Sigmoid colon (tissue), 6 donors: ENCODE measurements at regions not wholly inside any gene's neighbourhood (a gene's known extent, or its start where the extent isn't known, plus 50 kb on each side); places are given as distances from the start of the nearest gene placed in this dataset.
"Not testable (repeated sequence)": the region's sequence is repeated elsewhere in the genome, so short reads cannot be mapped to it uniquely, and the experiment has no call there.

Experiments used
- DNase-seq: peaks from one replicate; pipeline ENCODE4 v3.0.0-alpha.2; 2019
- H3K27ac ChIP-seq, 4 donors: fragments of 200-600 bp; sonication (generic); one replicate each; pipeline ENCODE4 v1.5.1; 2016 to 2019; ENCODE audit warnings: mild to moderate bottlenecking in 1 of 4
- H3K27me3 ChIP-seq, 3 donors: fragments of 200-600 bp; sonication (generic); one replicate each; pipeline ENCODE4 v1.5.1; 2019; ENCODE audit warnings: mild to moderate bottlenecking in 1 of 3
- H3K36me3 ChIP-seq, 4 donors: fragments of 200-600 bp; sonication (generic); one replicate each; pipeline ENCODE4 v1.5.1; 2016 to 2019
- H3K4me1 ChIP-seq, 4 donors: fragments of 200-600 bp; sonication (generic); one replicate each; pipeline ENCODE4 v1.5.1; 2017 to 2019
- H3K4me3 ChIP-seq, 4 donors: fragments of 200-600 bp; sonication (generic); one replicate each; pipeline ENCODE4 v1.5.1; 2017 to 2019; ENCODE audit warnings: mild to moderate bottlenecking in 2 of 4, moderate library complexity in 1 of 4
- H3K9me3 ChIP-seq, 4 donors: fragments of 200-600 bp in 3 of 4; sonication (generic) in 3 of 4; one replicate each; pipeline versions ENCODE4 v1.5.1 to v1.6.1; 2013 to 2019
- EP300 ChIP-seq, 4 donors: sonication (generic); formaldehyde crosslinking; IDR thresholded peaks; one replicate each; pipeline ENCODE4 v1.6.1; 2017; ENCODE audit warnings: antibody characterized with exemption in 4 of 4
- POLR2A ChIP-seq, 2 donors: fragments of 450-650 bp; IDR thresholded peaks; one replicate each; pipeline ENCODE4 v1.6.1; 2016; ENCODE audit warnings: antibody characterized with exemption in 2 of 2, mild to moderate bottlenecking in 2 of 2, moderate library complexity in 2 of 2
- POLR2AphosphoS5 ChIP-seq, 4 donors: sonication (generic); formaldehyde crosslinking; IDR thresholded peaks; one replicate each; pipeline ENCODE4 v1.6.1; 2017; ENCODE audit warnings: antibody characterized with exemption in 4 of 4
- WGBS, 2 donors: extraction: QIAGEN DNeasy Blood & Tissue Kit; methylation state at CpG; one replicate each; pipeline ENCODE4 v1.1.7; 2013; 5-methylcytosine and 5-hydroxymethylcytosine counted together
- intact Hi-C: fragments of 100-400 bp; cut with DNase I; formaldehyde crosslinking; loops from one replicate; pipeline ENCODE4 v1.15.1; 2023
- TF ChIP-seq, protein P1 (sequence below), 4 experiments: fragments of 450-650 bp in 3 of 4; fragments of 200-600 bp in 1 of 4; IDR thresholded peaks; one replicate each; pipeline ENCODE4 v1.5.1; 2016 to 2019; ENCODE audit warnings: antibody characterized with exemption in 4 of 4, mild to moderate bottlenecking in 3 of 4, moderate library complexity in 2 of 4
- donor health status: healthy with polysubstance abuse.
- donor health status: healthy.

DNA sequence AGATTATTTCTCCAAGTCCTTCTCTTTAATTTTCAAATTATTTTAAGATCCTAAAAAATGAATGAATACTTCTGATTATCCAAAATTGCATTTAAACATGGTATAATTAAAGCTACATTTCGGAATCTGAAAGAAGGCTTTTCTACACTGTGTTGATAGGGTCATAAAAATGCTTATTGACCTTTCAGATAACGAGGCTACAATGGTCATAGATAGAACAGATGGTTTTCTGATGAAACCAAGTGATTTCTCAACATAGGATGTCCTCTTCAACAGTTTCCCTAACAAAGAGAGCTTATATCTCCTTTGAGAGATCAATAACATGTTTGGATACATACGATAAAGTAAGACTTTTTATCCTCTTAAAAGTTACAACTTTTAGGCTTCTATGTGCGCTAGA is 201.1 kb downstream of the PTH2R start:
- Histone ChIP-seq H3K4me1 (no peaks in the 10 kb centered on the region), H3K27me3 (no peaks in the 10 kb centered on the region), H3K36me3 (no peaks in the 10 kb centered on the region), H3K4me3 (no peak overlapping the region), H3K27ac (no peak overlapping the region), H3K9me3 (no peaks in the 10 kb centered on the region)
- TF ChIP-seq POLR2A (IDR thresholded peaks at IDR 0.05) (no peak), EP300 (IDR thresholded peaks at IDR 0.05) (no peak), POLR2AphosphoS5 (IDR thresholded peaks at IDR 0.05) (no peak)
- TF ChIP-seq, protein P1, sequence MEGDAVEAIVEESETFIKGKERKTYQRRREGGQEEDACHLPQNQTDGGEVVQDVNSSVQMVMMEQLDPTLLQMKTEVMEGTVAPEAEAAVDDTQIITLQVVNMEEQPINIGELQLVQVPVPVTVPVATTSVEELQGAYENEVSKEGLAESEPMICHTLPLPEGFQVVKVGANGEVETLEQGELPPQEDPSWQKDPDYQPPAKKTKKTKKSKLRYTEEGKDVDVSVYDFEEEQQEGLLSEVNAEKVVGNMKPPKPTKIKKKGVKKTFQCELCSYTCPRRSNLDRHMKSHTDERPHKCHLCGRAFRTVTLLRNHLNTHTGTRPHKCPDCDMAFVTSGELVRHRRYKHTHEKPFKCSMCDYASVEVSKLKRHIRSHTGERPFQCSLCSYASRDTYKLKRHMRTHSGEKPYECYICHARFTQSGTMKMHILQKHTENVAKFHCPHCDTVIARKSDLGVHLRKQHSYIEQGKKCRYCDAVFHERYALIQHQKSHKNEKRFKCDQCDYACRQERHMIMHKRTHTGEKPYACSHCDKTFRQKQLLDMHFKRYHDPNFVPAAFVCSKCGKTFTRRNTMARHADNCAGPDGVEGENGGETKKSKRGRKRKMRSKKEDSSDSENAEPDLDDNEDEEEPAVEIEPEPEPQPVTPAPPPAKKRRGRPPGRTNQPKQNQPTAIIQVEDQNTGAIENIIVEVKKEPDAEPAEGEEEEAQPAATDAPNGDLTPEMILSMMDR (IDR thresholded peaks at IDR 0.05): no peak
- 54 to 76% methylated on average over 4 of the region's 4 CpGs for WGBS, 2 donors
- intact Hi-C loops: no loop called here
- DNase-seq: no peak

DNA sequence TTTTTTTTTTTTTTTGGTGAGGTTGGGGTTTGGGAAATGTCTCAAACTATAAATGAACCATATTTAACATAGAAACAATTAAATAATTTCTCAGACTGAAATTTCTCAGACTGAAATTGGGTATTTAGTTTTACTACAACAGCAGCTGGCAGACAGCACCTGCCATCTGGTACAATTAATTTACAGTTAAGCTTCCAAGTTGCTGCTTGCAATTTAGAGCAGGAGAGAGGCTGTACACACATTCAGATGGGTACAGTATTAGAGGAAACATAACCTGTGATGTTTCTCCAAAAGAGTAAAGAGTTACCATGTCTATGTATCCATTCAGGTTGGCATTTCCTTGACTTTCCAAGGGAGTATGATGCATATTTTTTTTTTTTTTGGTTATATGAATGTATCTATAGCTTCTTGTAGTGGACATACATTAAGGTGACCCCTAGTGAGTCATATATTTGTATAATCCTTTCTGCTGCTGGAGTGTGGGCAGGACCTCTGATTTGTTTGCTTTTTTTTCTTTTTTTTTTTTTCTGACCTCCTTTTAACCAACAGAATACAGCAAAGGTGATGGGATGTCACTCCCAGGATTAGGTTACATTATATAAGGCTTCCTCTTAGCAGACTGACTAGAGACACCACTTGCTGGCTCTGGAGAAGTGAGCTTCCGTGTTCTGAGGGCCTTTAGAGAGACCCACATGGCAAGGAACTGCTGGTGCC is 201.7 kb downstream of the PTH2R start:
- no peaks in the 10 kb centered on the region for H3K9me3 ChIP-seq
- no peaks in the 10 kb centered on the region for H3K36me3 ChIP-seq
- H3K27me3 ChIP-seq: no peaks in the 10 kb centered on the region
- H3K4me3 ChIP-seq: no peak overlapping the region
- intact Hi-C loops: no loop called here
- 69 to 84% methylated on average over 1 of the region's 1 CpG for WGBS, 2 donors
- no peaks in the 10 kb centered on the region for H3K4me1 ChIP-seq
- TF ChIP-seq POLR2A (IDR thresholded peaks at IDR 0.05) (no peak), EP300 (IDR thresholded peaks at IDR 0.05) (no peak), POLR2AphosphoS5 (IDR thresholded peaks at IDR 0.05) (no peak)
- TF ChIP-seq, protein P1 (IDR thresholded peaks at IDR 0.05): no peak
- no peak for DNase-seq
- no peak overlapping the region for H3K27ac ChIP-seq

DNA sequence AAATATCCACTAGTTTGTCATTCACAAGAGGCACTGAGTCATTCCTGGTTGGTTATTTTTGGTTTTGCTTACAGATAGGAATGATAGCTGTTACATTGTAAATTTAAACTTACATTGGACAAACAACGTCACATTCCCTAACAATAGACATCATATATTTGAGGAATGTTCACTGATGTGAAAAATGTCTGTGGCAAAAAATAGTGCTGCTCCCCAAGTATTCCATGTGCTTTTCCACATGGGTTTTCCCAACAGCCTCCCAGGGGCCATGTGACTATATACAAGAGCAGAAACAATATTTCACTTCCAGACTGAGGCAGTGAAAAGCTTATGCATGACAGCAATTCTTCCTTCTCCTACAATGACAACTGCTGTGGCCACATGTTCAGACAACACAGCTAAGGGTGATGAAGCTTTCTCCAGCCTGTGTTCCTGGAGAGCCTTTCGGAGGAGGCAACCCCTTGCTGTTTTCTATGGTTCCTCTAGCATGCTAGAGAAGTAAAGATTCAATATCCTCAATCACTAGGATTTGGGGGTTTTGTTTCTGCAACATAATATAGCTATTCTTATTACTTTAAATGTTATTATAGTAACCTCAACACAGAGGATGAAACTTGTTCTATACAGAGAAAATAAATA is 202.7 kb downstream of the PTH2R start:
- no peaks in the 10 kb centered on the region for H3K9me3 ChIP-seq
- TF ChIP-seq, protein P1 (IDR thresholded peaks at IDR 0.05): no peak
- TF ChIP-seq POLR2A (IDR thresholded peaks at IDR 0.05) (no peak), POLR2AphosphoS5 (IDR thresholded peaks at IDR 0.05) (no peak), EP300 (IDR thresholded peaks at IDR 0.05) (no peak)
- DNase-seq: no peak
- no peaks in the 10 kb centered on the region for H3K4me1 ChIP-seq
- 83 to 85% methylated on average over 2 of the region's 2 CpGs for WGBS, 2 donors
- H3K36me3 ChIP-seq: no peaks in the 10 kb centered on the region
- intact Hi-C loops: no loop called here
- no peaks in the 10 kb centered on the region for H3K27me3 ChIP-seq
- H3K27ac ChIP-seq: no peak overlapping the region
- no peak overlapping the region for H3K4me3 ChIP-seq

DNA sequence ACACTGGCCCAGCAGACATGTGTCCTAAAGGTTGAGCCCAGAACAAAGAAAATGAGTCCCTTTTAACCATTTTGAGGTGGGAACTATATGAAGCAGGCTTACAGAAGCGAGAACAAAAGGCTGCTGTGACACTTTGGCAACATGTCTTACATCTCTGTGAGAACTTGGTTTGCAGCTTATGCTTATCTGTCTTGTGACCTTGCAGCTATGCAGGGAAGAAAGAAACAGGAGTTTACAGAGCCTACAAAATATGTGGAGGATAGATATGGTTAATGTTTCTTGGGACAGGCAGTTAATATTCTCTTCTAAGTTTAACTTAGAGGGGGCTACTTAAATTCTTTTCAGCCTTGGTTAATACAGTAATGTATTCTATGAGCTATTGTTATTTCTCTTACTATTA is 209.1 kb downstream of the PTH2R start:
- intact Hi-C loops, H3K36me3 ChIP-seq, DNase-seq, H3K4me1 ChIP-seq, H3K4me3 ChIP-seq, H3K9me3 ChIP-seq, H3K27me3 ChIP-seq, H3K27ac ChIP-seq: not testable (repeated sequence)
- 75 to 89% methylated on average over 1 of the region's 1 CpG for WGBS, 2 donors

DNA sequence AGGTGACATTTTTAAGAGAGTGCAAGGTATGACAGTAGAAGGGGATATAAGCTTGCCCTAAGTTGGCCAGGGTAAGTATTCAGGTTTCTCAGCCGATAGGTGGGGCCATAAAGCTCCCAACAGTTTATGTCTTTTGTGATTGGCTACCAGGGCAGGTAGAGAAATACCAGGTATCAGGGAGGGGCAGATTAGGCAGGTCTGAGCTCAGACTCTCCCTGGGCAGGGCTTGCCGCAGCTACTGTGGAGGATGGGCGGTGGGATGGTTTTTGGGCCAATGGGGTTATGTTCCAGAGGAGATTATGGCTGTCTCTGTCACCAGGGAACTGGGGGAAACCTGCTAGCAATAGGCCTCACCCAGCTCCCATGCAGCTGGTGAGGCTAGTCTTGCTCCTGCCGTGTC is 211.6 kb downstream of the PTH2R start:
- WGBS, 2 donors: 93 to 95% methylated on average over 4 of the region's 4 CpGs
- no peak for DNase-seq
- H3K27me3 ChIP-seq: no peaks in the 10 kb centered on the region

More for the DNA sequence above, 211.6 kb downstream of the PTH2R start:
- Histone ChIP-seq H3K4me1 (no peaks in the 10 kb centered on the region), H3K27ac (no peak overlapping the region), H3K9me3 (no peaks in the 10 kb centered on the region), H3K4me3 (no peak overlapping the region), H3K36me3 (no peaks in the 10 kb centered on the region)
- intact Hi-C loops: no loop called here
- no peak for TF ChIP-seq EP300 (IDR thresholded peaks at IDR 0.05)
- no peak for TF ChIP-seq POLR2A (IDR thresholded peaks at IDR 0.05)
- TF ChIP-seq POLR2AphosphoS5 (IDR thresholded peaks at IDR 0.05): no peak
- TF ChIP-seq, protein P1 (IDR thresholded peaks at IDR 0.05): no peak
